Kidney tubule cell (primary cell): ENCODE measurements at regions not wholly inside any gene's neighbourhood (a gene's known extent, or its start where the extent isn't known, plus 50 kb on each side); places are given as distances from the start of the nearest gene placed in this dataset.
"Not testable (repeated sequence)": the region's sequence is repeated elsewhere in the genome, so short reads cannot be mapped to it uniquely, and the experiment has no call there.

Source experiments
- DNase-seq: peaks from one replicate; pipeline ENCODE4 v3.0.0-alpha.2; 2018; ENCODE audit warnings: low spot score

GRCh38 chr3:139239550-139239949 lies 104.3 kb upstream of the MRPS22 start:
- no peak for DNase-seq

GRCh38 chr3:139241783-139242182 lies 102.0 kb upstream of the MRPS22 start:
- DNase-seq: no peak

- DNase-seq: no peak
Observed at GRCh38 chr3:139243710-139244109, 100.1 kb upstream of the MRPS22 start.

GRCh38 chr3:139248593-139249255 lies 95.1 kb upstream of the MRPS22 start:
- no peak for DNase-seq

- no peak for DNase-seq
Observed at GRCh38 chr3:139251529-139251928, 92.3 kb upstream of the MRPS22 start.

GRCh38 chr3:139252719-139253118 lies 91.1 kb upstream of the MRPS22 start:
- DNase-seq: no peak

GRCh38 chr3:139258276-139258675 lies 85.5 kb upstream of the MRPS22 start:
- no peak for DNase-seq

- no peak for DNase-seq
Observed at GRCh38 chr3:139259398-139259797, 84.4 kb upstream of the MRPS22 start.

- no peak for DNase-seq
Observed at GRCh38 chr3:139260041-139260486, 83.8 kb upstream of the MRPS22 start.

GRCh38 chr3:139260793-139261736 lies 82.8 kb upstream of the MRPS22 start:
- DNase-seq: no peak

- no peak for DNase-seq
Observed at GRCh38 chr3:139261754-139262586, 81.8 kb upstream of the MRPS22 start.

GRCh38 chr3:139263798-139264197 lies 80.0 kb upstream of the MRPS22 start:
- no peak for DNase-seq

GRCh38 chr3:139264375-139264774 lies 79.4 kb upstream of the MRPS22 start:
- no peak for DNase-seq

GRCh38 chr3:139265131-139266016 lies 78.4 kb upstream of the MRPS22 start:
- DNase-seq: no peak

GRCh38 chr3:139267300-139268246 lies 76.2 kb upstream of the MRPS22 start:
- DNase-seq: no peak

- no peak for DNase-seq
Observed at GRCh38 chr3:139269984-139270383, 73.8 kb upstream of the MRPS22 start.

- not testable (repeated sequence) for DNase-seq
Observed at GRCh38 chr3:139270652-139271051, 73.2 kb upstream of the MRPS22 start.

- DNase-seq: no peak
Observed at GRCh38 chr3:139280027-139280671, 63.7 kb upstream of the MRPS22 start.

GRCh38 chr3:139281096-139281495 lies 62.7 kb upstream of the MRPS22 start:
- DNase-seq: no peak
